B cell (primary cell): ENCODE measurements at regions not wholly inside any gene's neighbourhood (a gene's known extent, or its start where the extent isn't known, plus 50 kb on each side); places are given as distances from the start of the nearest gene placed in this dataset.

Experiments
- ATAC-seq: fragments of 200-7000 bp; cut with Tn5 transposase; one replicate; pipeline ENCODE4 v1.10.0; 2021; ENCODE audit warnings: low read depth, mild to moderate bottlenecking, moderate number of reproducible peaks, moderate library complexity
- CTCF ChIA-PET: fragments of 350-600 bp; sonication (Branson Sonifier 250); formaldehyde crosslinking; loops from one replicate; lab custom pipeline; 2021; ENCODE audit warnings: antibody characterized with exemption, inconsistent platforms; lab: Charles Lee
- POLR2A ChIA-PET: fragments of 350-600 bp; sonication (Branson Sonifier 250); formaldehyde crosslinking; loops from one replicate; lab custom pipeline; 2021; ENCODE audit warnings: antibody characterized with exemption; lab: Charles Lee
- DNase-seq: peaks from one replicate; pipeline ENCODE4 v3.0.0; 2013
- H2AFZ ChIP-seq: 2 replicates; pipeline ENCODE4 v1.6.1; 2012; ENCODE audit warnings: mild to moderate bottlenecking, low read depth, low read length; ENCODE audit not compliant: insufficient read depth, poor library complexity, severe bottlenecking
- H3K27ac ChIP-seq, 2 donors: 1 replicate in 1 of 2; 2 replicates in 1 of 2; pipeline ENCODE4 v1.5.1; 2012 to 2013; ENCODE audit warnings: low read length in 2 of 2, mild to moderate bottlenecking in 2 of 2, moderate library complexity in 1 of 2
- H3K27me3 ChIP-seq, 4 experiments: fragments of 200-600 bp in 1 of 4; sonication (generic) in 1 of 4; replicated peaks in 1 of 4; 1 replicate in 2 of 4; 2 replicates in 2 of 4; pipeline versions ENCODE4 v1.6.1 to v1.7.0; 2013 to 2016; ENCODE audit warnings: low read length in 3 of 4, mild to moderate bottlenecking in 2 of 4, mixed read lengths in 1 of 4, moderate library complexity in 1 of 4; ENCODE audit not compliant: insufficient read depth in 4 of 4, control insufficient read depth in 3 of 4; ENCODE audit errors: control extremely low read depth in 1 of 4
- H3K36me3 ChIP-seq, 2 experiments: replicated peaks in 1 of 2; 1 replicate in 1 of 2; 2 replicates in 1 of 2; pipeline versions ENCODE4 v1.6.1 to v1.7.1; 2013; ENCODE audit warnings: low read length in 1 of 2; ENCODE audit not compliant: insufficient read depth in 2 of 2, control insufficient read depth in 1 of 2; ENCODE audit errors: control extremely low read depth in 1 of 2, extremely low read depth in 1 of 2
- H3K4me1 ChIP-seq, 2 donors: fragments of 200-600 bp in 1 of 2; sonication (generic) in 1 of 2; 1 replicate in 1 of 2; 2 replicates in 1 of 2; pipeline versions ENCODE4 v1.5.1 to v1.6.1; 2013 to 2017; ENCODE audit warnings: low read length in 2 of 2; ENCODE audit not compliant: control insufficient read depth in 2 of 2, insufficient read depth in 2 of 2
- H3K4me2 ChIP-seq: replicated peaks from 2 replicates; pipeline ENCODE3; 2012; ENCODE audit warnings: mild to moderate bottlenecking, low read depth, low read length; ENCODE audit not compliant: poor library complexity, severe bottlenecking
- H3K4me3 ChIP-seq, 5 experiments: fragments of 200-600 bp in 1 of 5; sonication (generic) in 1 of 5; 1 replicate in 3 of 5; 2 replicates in 2 of 5; pipeline versions ENCODE4 v1.5.1 to v1.7.0; 2011 to 2016; ENCODE audit warnings: low read length in 4 of 5, mild to moderate bottlenecking in 4 of 5, low read depth in 2 of 5, control low read depth in 1 of 5, moderate library complexity in 1 of 5; ENCODE audit not compliant: insufficient read depth in 1 of 5; ENCODE audit errors: control extremely low read depth in 1 of 5, extremely low read depth in 1 of 5
- H3K79me2 ChIP-seq: fragments of 200-600 bp; sonication (generic); one replicate; pipeline ENCODE4 v1.6.0; 2016; ENCODE audit warnings: low read length; ENCODE audit not compliant: control insufficient read depth, insufficient read depth
- H3K9ac ChIP-seq: fragments of 200-600 bp; sonication (generic); 2 replicates; pipeline ENCODE4 v1.6.1; 2017; ENCODE audit warnings: mild to moderate bottlenecking, low read length, moderate library complexity
- H3K9me3 ChIP-seq, 3 donors: one replicate each; pipeline versions ENCODE4 v1.6.1 to v1.7.1; 2013; ENCODE audit warnings: low read length in 2 of 3; ENCODE audit not compliant: control insufficient read depth in 2 of 3, insufficient read depth in 1 of 3; ENCODE audit errors: control extremely low read depth in 1 of 3
- H4K20me1 ChIP-seq: 2 replicates; pipeline ENCODE4 v1.6.0; 2012; ENCODE audit warnings: mild to moderate bottlenecking, low read length; ENCODE audit not compliant: insufficient read depth, control insufficient read depth, poor library complexity, severe bottlenecking
- H3K27ac Mint-ChIP-seq: one replicate; pipeline ENCODE4 v1.8.0; 2021; ENCODE audit warnings: mixed read lengths
- H3K27me3 Mint-ChIP-seq: one replicate; pipeline ENCODE4 v1.8.0; 2021; ENCODE audit warnings: mixed read lengths
- H3K4me1 Mint-ChIP-seq: one replicate; pipeline ENCODE4 v1.8.0; 2021; ENCODE audit warnings: mixed read lengths
- H3K4me3 Mint-ChIP-seq: one replicate; pipeline ENCODE4 v1.8.0; 2021; ENCODE audit warnings: mixed read lengths
- H3K9me3 Mint-ChIP-seq: one replicate; pipeline ENCODE4 v1.8.0; 2022; ENCODE audit warnings: mixed read lengths; ENCODE audit not compliant: insufficient read depth
- CTCF ChIP-seq: fragments of 200-600 bp; IDR thresholded peaks from one replicate; pipeline ENCODE4 v1.8.0; 2022; ENCODE audit warnings: antibody characterized with exemption, mild to moderate bottlenecking
- EZH2 ChIP-seq: IDR thresholded peaks from 2 replicates; pipeline ENCODE4 v1.6.1; 2012; ENCODE audit warnings: borderline replicate concordance, low read depth, mild to moderate bottlenecking, moderate library complexity, low read length; ENCODE audit not compliant: insufficient read depth, poor library complexity, severe bottlenecking
- WGBS: methylation state at CpG from one replicate; pipeline ENCODE4 v1.1.5; 2013; ENCODE audit warnings: missing lambda C conversion rate; ENCODE audit not compliant: insufficient coverage; 5-methylcytosine and 5-hydroxymethylcytosine counted together
- intact Hi-C: fragments of 100-400 bp; cut with micrococcal nuclease; formaldehyde crosslinking; loops from one replicate; pipeline ENCODE4 v1.10.0; 2022

GRCh38 chr18:78196280-78196679 lies 783.3 kb upstream of the SALL3 start:
- TF ChIP-seq CTCF: no peak
- no peak for TF ChIP-seq EZH2
- no peaks in the 10 kb centered on the region for H3K4me1 ChIP-seq
- H3K79me2 ChIP-seq: no peaks in the 10 kb centered on the region
- ATAC-seq: no peak
- Mint-ChIP-seq H3K4me1 (no peaks in the 10 kb centered on the region), H3K4me3 (no peak overlapping the region), H3K9me3 (peaks cover 2% of the 10 kb centered on the region), H3K27me3 (no peaks in the 10 kb centered on the region), H3K27ac (no peak overlapping the region)
- no peaks in the 10 kb centered on the region for H4K20me1 ChIP-seq
- no peak overlapping the region for H3K4me3 ChIP-seq
- no peak overlapping the region for H3K27ac ChIP-seq
- peaks cover 0 to 5% (median 0%) of the 10 kb centered on the region in 3 donors for H3K9me3 ChIP-seq
- ChIA-PET POLR2A (no interaction called here), CTCF (no interaction called here)
- no peak overlapping the region for H3K9ac ChIP-seq
- H2AFZ ChIP-seq: no peak overlapping the region
- no peak overlapping the region for H3K4me2 ChIP-seq
- WGBS: no CpG with 5 or more reads among the region's 2 CpGs
- no peaks in the 10 kb centered on the region for H3K27me3 ChIP-seq
- intact Hi-C loops: no loop called here
- DNase-seq: no peak
- H3K36me3 ChIP-seq: no peaks in the 10 kb centered on the region

GRCh38 chr18:78199002-78199401 lies 780.6 kb upstream of the SALL3 start:
- Mint-ChIP-seq H3K27ac (no peak overlapping the region), H3K4me1 (no peaks in the 10 kb centered on the region), H3K4me3 (no peak overlapping the region), H3K9me3 (peaks cover 5% of the 10 kb centered on the region), H3K27me3 (no peaks in the 10 kb centered on the region)
- no peaks in the 10 kb centered on the region for H4K20me1 ChIP-seq
- H3K9ac ChIP-seq: no peak overlapping the region
- POLR2A ChIA-PET: no interaction called here
- H3K4me1 ChIP-seq: no peaks in the 10 kb centered on the region
- no peak overlapping the region for H2AFZ ChIP-seq
- no peaks in the 10 kb centered on the region for H3K36me3 ChIP-seq
- no peak overlapping the region for H3K27ac ChIP-seq
- WGBS: 68% methylated on average over 4 of the region's 5 CpGs
- CTCF ChIA-PET: no interaction called here
- no peak for DNase-seq
- no peaks in the 10 kb centered on the region for H3K27me3 ChIP-seq
- peaks cover 0 to 11% (median 0%) of the 10 kb centered on the region in 3 donors for H3K9me3 ChIP-seq
- intact Hi-C loops: no loop called here
- no peak overlapping the region for H3K4me2 ChIP-seq
- no peak overlapping the region for H3K4me3 ChIP-seq
- TF ChIP-seq CTCF (no peak), EZH2 (no peak)
- no peak for ATAC-seq
- H3K79me2 ChIP-seq: no peaks in the 10 kb centered on the region
